Endothelial cell of umbilical vein (primary cell): ENCODE measurements at regions not wholly inside any gene's neighbourhood (a gene's known extent, or its start where the extent isn't known, plus 50 kb on each side); places are given as distances from the start of the nearest gene placed in this dataset.

Experiments used
- BruUV-seq: library from RNA; stranded (reverse); fragments of 400-500 nt; replicated peaks from 2 replicates; lab custom pipeline; 2021; lab: Mats Ljungman, UMichigan
- CTCF ChIA-PET: fragments of 300-600, 350-600 bp; sonication (Branson Sonifier 250); formaldehyde crosslinking; loops from one replicate; lab custom pipeline; 2021; ENCODE audit warnings: antibody characterized with exemption, inconsistent platforms; lab: Charles Lee
- POLR2A ChIA-PET: fragments of 300-600, 350-600 bp; sonication (Branson Sonifier 250); formaldehyde crosslinking; loops from one replicate; lab custom pipeline; 2021; ENCODE audit warnings: antibody characterized with exemption, inconsistent platforms; lab: Charles Lee
- DNase-seq: peaks from one replicate; pipeline ENCODE4 v3.0.0-alpha.2; 2011; ENCODE audit warnings: low read depth, low spot score
- FAIRE-seq: peaks from 2 replicates; lab custom pipeline; 2011; peaks lifted over from hg19 to GRCh38; lab: Jason Lieb, UNC
- H2AFZ ChIP-seq: 2 replicates; pipeline ENCODE4 v1.6.0; 2012; ENCODE audit warnings: low read depth, low read length, control low read depth, inconsistent platforms
- H3K27ac ChIP-seq: 2 replicates; pipeline ENCODE4 v1.5.1; 2011; ENCODE audit warnings: low read depth, mild to moderate bottlenecking, control low read depth, low read length, moderate library complexity; ENCODE audit not compliant: insufficient read depth
- H3K27me3 ChIP-seq, 2 experiments: 2 replicates each; pipeline versions ENCODE4 v1.6.0 to v1.6.1; 2011; ENCODE audit warnings: low read length in 2 of 2, mixed read lengths in 1 of 2; ENCODE audit not compliant: control insufficient read depth in 2 of 2, insufficient read depth in 2 of 2
- H3K36me3 ChIP-seq, 2 experiments: 2 replicates in 1 of 2; 3 replicates in 1 of 2; pipeline ENCODE4 v1.5.1; 2011; ENCODE audit warnings: low read length in 2 of 2, mild to moderate bottlenecking in 1 of 2, moderate library complexity in 1 of 2; ENCODE audit not compliant: control insufficient read depth in 2 of 2, insufficient read depth in 2 of 2; ENCODE audit errors: extremely low read depth in 1 of 2
- H3K4me1 ChIP-seq: 3 replicates; pipeline ENCODE4 v1.5.1; 2011; ENCODE audit warnings: mild to moderate bottlenecking, low read length; ENCODE audit not compliant: control insufficient read depth, insufficient read depth; ENCODE audit errors: extremely low read depth
- H3K4me2 ChIP-seq: 2 replicates; pipeline ENCODE4 v1.6.1; 2011; ENCODE audit warnings: low read length, control low read depth, mixed read lengths; ENCODE audit not compliant: insufficient read depth
- H3K4me3 ChIP-seq, 3 experiments: fragments of 200-600 bp in 1 of 3; sonication (generic), shearing (Covaris generic) in 1 of 3; replicated peaks in 1 of 3; 2 replicates each; pipeline ENCODE4 v1.5.1; 2011 to 2016; ENCODE audit warnings: control low read depth in 3 of 3, low read length in 3 of 3, mild to moderate bottlenecking in 2 of 3, inconsistent platforms in 1 of 3, low read depth in 1 of 3, moderate library complexity in 1 of 3; ENCODE audit not compliant: insufficient read depth in 1 of 3
- H3K79me2 ChIP-seq: 2 replicates; pipeline ENCODE4 v1.6.0; 2012; ENCODE audit warnings: low read length, inconsistent platforms; ENCODE audit not compliant: control insufficient read depth, insufficient read depth
- H3K9ac ChIP-seq: replicated peaks from 2 replicates; pipeline ENCODE3; 2011; ENCODE audit warnings: low read length, control low read depth; ENCODE audit not compliant: insufficient read depth; ENCODE audit errors: extremely low read depth
- H3K9me1 ChIP-seq: replicated peaks from 3 replicates; pipeline ENCODE4 v1.6.0; 2011; ENCODE audit warnings: mild to moderate bottlenecking, low read length; ENCODE audit not compliant: control insufficient read depth, insufficient read depth; ENCODE audit errors: extremely low read depth
- H3K9me3 ChIP-seq: replicated peaks from 2 replicates; pipeline ENCODE4 v1.5.1; 2012; ENCODE audit warnings: low read length, inconsistent platforms; ENCODE audit not compliant: control insufficient read depth, insufficient read depth
- H4K20me1 ChIP-seq: replicated peaks from 2 replicates; pipeline ENCODE3; 2011; ENCODE audit warnings: mild to moderate bottlenecking, low read length; ENCODE audit not compliant: control insufficient read depth, insufficient read depth; ENCODE audit errors: extremely low read depth
- CTCF ChIP-seq, 2 donors: IDR thresholded peaks; 1 replicate in 1 of 2; 2 replicates in 1 of 2; pipeline ENCODE4 v1.5.1; 2011; ENCODE audit warnings: low read length in 2 of 2, mild to moderate bottlenecking in 2 of 2, moderate library complexity in 2 of 2, control low read depth in 1 of 2, inconsistent platforms in 1 of 2, low read depth in 1 of 2; ENCODE audit not compliant: insufficient read depth in 1 of 2; ENCODE audit errors: extremely low read depth in 1 of 2
- EZH2 ChIP-seq: IDR thresholded peaks from 2 replicates; pipeline ENCODE4 v1.6.1; 2012; ENCODE audit warnings: borderline replicate concordance, low read depth, mild to moderate bottlenecking, moderate library complexity, low read length, inconsistent platforms; ENCODE audit not compliant: severe bottlenecking
- FOS ChIP-seq: IDR thresholded peaks from 2 replicates; pipeline ENCODE4 v1.6.1; 2011; ENCODE audit warnings: mild to moderate bottlenecking, low read length, moderate library complexity, borderline replicate concordance; ENCODE audit not compliant: insufficient read depth
- GATA2 ChIP-seq: IDR thresholded peaks from 2 replicates; pipeline ENCODE4 v1.7.0; 2011; ENCODE audit warnings: low read depth, mild to moderate bottlenecking, moderate library complexity, mixed read lengths, low read length; ENCODE audit not compliant: insufficient read length, insufficient read depth
- JUN ChIP-seq: IDR thresholded peaks from 2 replicates; pipeline ENCODE4 v1.6.1; 2011; ENCODE audit warnings: borderline replicate concordance, low read depth; ENCODE audit not compliant: insufficient read length, insufficient read depth
- MYC ChIP-seq: IDR thresholded peaks from one replicate; pipeline ENCODE4 v1.6.1; 2011; ENCODE audit warnings: mild to moderate bottlenecking, low read depth, low read length
- POLR2A ChIP-seq: IDR thresholded peaks from 2 replicates; pipeline ENCODE4 v1.6.1; 2012; ENCODE audit warnings: low read depth, mild to moderate bottlenecking, control low read depth, low read length
- POLR2AphosphoS5 ChIP-seq: IDR thresholded peaks from 2 replicates; pipeline ENCODE4 v1.6.1; 2012; ENCODE audit warnings: low read depth, mild to moderate bottlenecking, control low read depth, low read length, moderate library complexity; ENCODE audit not compliant: insufficient read depth
- dilution Hi-C: fragments of 300-500 bp; cut with MboI; formaldehyde crosslinking; loops from one replicate; pipeline ENCODE4 v1.15.0; 2019; ENCODE audit warnings: low sequenced_read_pairs; ENCODE audit not compliant: extremely low pct_ligation_motif_present
- intact Hi-C: fragments of 100-400 bp; cut with micrococcal nuclease; formaldehyde crosslinking; loops from one replicate; pipeline ENCODE4 v1.10.0; 2022
- TF ChIP-seq, protein P1 (sequence below): IDR thresholded peaks from 2 replicates; pipeline ENCODE4 v1.6.1; 2011; ENCODE audit not compliant: insufficient read depth, insufficient read length

- no peaks in the 10 kb centered on the region for H3K27me3 ChIP-seq
- no peak overlapping the region for H3K9ac ChIP-seq
- DNase-seq, result no peak
- intact Hi-C loops (no loop called here), dilution Hi-C loops (no loop called here)
- POLR2A ChIA-PET, result no interaction called here
- no peak overlapping the region for H2AFZ ChIP-seq
- no peaks in the 10 kb centered on the region for H3K36me3 ChIP-seq
- CTCF ChIA-PET, result no interaction called here
- BruUV-seq, result no TSS peak
- H3K27ac ChIP-seq, result no peak overlapping the region
- no peak overlapping the region for H3K4me3 ChIP-seq
- no peak for TF ChIP-seq GATA2
- no peak for TF ChIP-seq CTCF (IDR thresholded peaks at IDR 0.05; ENCODE audit: extremely low read depth in 1 of 2, insufficient read depth in 1 of 2, low read depth in 1 of 2, low read length in 2 of 2)
- no peak for TF ChIP-seq POLR2A
- TF ChIP-seq JUN, result no peak
- TF ChIP-seq MYC, result no peak
- TF ChIP-seq EZH2, result no peak
- TF ChIP-seq POLR2AphosphoS5, result no peak
- TF ChIP-seq, protein P1, sequence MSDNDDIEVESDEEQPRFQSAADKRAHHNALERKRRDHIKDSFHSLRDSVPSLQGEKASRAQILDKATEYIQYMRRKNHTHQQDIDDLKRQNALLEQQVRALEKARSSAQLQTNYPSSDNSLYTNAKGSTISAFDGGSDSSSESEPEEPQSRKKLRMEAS, result no peak
- TF ChIP-seq FOS, result no peak
- H3K79me2 ChIP-seq, result no peaks in the 10 kb centered on the region
- H3K4me1 ChIP-seq, result peaks cover 6% of the 10 kb centered on the region
- no peaks in the 10 kb centered on the region for H4K20me1 ChIP-seq
- H3K9me1 ChIP-seq, result no peaks in the 10 kb centered on the region
- no peaks in the 10 kb centered on the region for H3K9me3 ChIP-seq
- H3K4me2 ChIP-seq, result no peak overlapping the region
- no peak for FAIRE-seq
Observed at GRCh38 chr5:88388476-88389337, 120.1 kb upstream of the TMEM161B start.
